GM12874 (cell line): ENCODE measurements at regions not wholly inside any gene's neighbourhood (a gene's known extent, or its start where the extent isn't known, plus 50 kb on each side); places are given as distances from the start of the nearest gene placed in this dataset.

Experiments used
- TF ChIP-seq, protein P1 (sequence below): IDR thresholded peaks from 2 replicates; pipeline ENCODE4 v1.5.1; 2011; ENCODE audit warnings: low read depth, mild to moderate bottlenecking, control low read depth, low read length, moderate library complexity; ENCODE audit not compliant: insufficient read depth

DNA sequence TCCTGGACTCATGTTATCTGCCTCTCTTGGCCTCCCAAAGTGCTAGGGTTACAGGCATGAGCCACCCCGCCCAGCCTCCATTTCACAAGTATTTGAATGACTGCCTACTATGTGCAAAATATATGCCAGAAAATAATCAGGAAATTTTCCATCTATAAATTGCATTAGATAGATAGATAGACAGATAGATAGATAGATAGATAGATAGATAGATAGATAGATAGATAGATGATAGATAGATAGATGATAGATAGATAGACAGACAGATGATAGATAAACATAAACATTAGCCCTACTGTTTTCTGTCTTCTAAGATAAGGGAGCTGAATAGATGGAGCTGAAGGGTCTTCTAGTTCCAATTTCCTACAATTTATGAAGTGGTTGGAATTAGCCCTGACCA is 87.4 kb upstream of the TRIM2 start:
- TF ChIP-seq, protein P1, sequence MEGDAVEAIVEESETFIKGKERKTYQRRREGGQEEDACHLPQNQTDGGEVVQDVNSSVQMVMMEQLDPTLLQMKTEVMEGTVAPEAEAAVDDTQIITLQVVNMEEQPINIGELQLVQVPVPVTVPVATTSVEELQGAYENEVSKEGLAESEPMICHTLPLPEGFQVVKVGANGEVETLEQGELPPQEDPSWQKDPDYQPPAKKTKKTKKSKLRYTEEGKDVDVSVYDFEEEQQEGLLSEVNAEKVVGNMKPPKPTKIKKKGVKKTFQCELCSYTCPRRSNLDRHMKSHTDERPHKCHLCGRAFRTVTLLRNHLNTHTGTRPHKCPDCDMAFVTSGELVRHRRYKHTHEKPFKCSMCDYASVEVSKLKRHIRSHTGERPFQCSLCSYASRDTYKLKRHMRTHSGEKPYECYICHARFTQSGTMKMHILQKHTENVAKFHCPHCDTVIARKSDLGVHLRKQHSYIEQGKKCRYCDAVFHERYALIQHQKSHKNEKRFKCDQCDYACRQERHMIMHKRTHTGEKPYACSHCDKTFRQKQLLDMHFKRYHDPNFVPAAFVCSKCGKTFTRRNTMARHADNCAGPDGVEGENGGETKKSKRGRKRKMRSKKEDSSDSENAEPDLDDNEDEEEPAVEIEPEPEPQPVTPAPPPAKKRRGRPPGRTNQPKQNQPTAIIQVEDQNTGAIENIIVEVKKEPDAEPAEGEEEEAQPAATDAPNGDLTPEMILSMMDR: no peak

- TF ChIP-seq, protein P1: no peak
Measured at GRCh38 chr4:153117554-153117953, 86.7 kb upstream of the TRIM2 start.

GRCh38 chr4:153119626-153120025 is 84.6 kb upstream of the TRIM2 start:
- TF ChIP-seq, protein P1: no peak

- TF ChIP-seq, protein P1: no peak
Measured at GRCh38 chr4:153120235-153120634, 84.0 kb upstream of the TRIM2 start.

DNA sequence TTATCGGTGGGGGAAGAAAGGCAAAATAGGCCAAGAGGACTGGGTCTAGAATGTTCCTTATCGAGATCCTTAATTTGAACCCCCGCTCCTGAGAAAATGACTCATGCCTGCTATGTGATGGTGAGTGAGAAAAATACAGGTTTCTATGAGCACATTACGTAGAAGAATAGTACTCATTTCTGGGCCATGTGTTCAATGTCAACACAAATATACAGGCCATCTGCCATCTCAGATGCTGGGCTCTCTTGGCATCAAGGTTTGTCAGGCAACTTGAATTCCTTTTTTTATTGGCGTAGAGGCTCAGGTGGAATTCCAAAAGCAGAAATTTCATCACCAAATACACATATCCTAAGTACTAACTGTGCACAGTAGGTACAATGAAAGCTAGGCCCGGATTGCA is 81.4 kb upstream of the TRIM2 start:
- TF ChIP-seq, protein P1: no peak

GRCh38 chr4:153126137-153126536 is 78.1 kb upstream of the TRIM2 start:
- TF ChIP-seq, protein P1: no peak

GRCh38 chr4:153127760-153128494 is 76.3 kb upstream of the TRIM2 start:
- TF ChIP-seq, protein P1: peak; percentile 63

DNA sequence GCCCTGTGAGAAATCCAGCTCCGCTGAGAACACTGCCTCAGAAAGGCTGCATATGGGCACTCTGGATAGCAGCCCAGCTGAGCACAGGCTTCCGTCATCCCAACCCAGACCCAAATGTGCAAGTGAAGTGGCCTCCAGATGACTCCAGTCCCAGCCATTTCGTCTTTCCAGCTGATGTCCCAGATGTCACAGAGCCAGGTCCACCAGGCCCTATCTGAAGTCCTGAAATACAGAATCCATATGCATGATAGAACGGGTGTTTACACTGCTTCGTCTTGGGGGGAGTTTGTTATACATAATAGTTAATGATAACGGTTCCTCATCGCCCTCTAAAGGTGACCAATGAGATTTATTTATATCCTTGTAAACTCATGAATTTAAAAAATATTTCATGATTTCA is 72.6 kb upstream of the TRIM2 start:
- TF ChIP-seq, protein P1: no peak
